AG09319 (cell line): ENCODE measurements at regions not wholly inside any gene's neighbourhood (a gene's known extent, or its start where the extent isn't known, plus 50 kb on each side); places are given as distances from the start of the nearest gene placed in this dataset.

Experiments
- DNase-seq: peaks from one replicate; pipeline ENCODE4 v3.0.0-alpha.2; 2010; ENCODE audit warnings: low read depth; ENCODE audit errors: extremely low read depth
- TF ChIP-seq, protein P1 (sequence below): IDR thresholded peaks from 2 replicates; pipeline ENCODE4 v1.5.1; 2011; ENCODE audit warnings: low read depth, mild to moderate bottlenecking, inconsistent platforms, low read length, moderate library complexity

DNA sequence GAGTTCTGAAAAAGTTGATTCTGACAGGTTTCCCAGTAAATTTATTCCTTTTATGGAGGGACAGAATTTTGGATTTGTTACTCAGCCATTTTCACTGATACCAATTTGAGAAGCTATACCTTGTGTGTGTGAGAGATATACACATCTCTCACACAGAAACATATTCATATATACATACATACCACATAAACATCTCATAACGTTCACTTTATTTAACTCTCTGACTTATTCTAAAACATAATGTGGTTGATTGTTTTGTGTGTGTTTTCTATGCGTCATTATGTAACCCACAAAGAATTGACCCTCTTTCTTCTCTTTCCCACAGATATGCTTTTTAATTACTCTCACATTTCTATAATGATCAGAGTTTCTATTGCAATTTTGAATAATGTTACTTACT, 570.8 kb upstream of the TLE4 start:
- no peak for DNase-seq
- TF ChIP-seq, protein P1, sequence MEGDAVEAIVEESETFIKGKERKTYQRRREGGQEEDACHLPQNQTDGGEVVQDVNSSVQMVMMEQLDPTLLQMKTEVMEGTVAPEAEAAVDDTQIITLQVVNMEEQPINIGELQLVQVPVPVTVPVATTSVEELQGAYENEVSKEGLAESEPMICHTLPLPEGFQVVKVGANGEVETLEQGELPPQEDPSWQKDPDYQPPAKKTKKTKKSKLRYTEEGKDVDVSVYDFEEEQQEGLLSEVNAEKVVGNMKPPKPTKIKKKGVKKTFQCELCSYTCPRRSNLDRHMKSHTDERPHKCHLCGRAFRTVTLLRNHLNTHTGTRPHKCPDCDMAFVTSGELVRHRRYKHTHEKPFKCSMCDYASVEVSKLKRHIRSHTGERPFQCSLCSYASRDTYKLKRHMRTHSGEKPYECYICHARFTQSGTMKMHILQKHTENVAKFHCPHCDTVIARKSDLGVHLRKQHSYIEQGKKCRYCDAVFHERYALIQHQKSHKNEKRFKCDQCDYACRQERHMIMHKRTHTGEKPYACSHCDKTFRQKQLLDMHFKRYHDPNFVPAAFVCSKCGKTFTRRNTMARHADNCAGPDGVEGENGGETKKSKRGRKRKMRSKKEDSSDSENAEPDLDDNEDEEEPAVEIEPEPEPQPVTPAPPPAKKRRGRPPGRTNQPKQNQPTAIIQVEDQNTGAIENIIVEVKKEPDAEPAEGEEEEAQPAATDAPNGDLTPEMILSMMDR = no peak

DNA sequence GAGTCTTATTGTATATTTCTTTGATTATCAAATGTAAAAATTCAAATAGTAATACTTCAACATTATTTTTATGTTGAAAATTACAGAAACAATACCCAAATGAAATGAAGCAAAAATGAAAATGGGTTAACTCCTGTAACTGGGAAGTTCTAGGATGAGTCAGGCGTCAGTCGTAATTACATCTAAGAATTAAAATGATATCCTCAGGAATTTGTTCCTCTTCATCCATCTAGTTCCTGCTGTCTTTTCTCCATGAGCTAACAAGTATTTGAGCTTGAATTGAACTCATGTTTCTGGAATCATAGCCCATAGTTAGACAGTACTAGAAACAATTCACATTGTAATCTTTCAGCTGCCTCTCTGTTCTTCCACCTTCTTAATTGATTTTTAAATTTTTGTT, 568.3 kb upstream of the TLE4 start:
- TF ChIP-seq, protein P1 = no peak
- DNase-seq = no peak

DNA sequence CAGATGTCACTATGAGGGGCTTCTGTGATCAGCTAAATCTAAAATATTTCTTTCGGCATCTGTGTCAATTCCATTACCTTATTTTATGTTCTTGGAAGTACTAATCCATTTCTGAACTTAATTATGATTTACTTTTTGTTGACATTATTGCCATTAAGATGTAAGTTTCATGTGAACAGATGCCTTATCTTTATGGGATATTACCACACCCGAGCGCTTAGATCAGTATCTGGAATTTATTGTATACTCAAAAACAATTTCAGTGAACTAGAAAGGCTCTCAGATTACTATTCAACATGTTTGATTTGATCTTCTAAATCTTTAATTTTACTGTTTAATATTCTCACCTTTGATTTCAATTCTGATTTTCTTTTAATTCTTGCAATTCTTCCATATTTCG, 567.7 kb upstream of the TLE4 start:
- TF ChIP-seq, protein P1 = no peak

DNA sequence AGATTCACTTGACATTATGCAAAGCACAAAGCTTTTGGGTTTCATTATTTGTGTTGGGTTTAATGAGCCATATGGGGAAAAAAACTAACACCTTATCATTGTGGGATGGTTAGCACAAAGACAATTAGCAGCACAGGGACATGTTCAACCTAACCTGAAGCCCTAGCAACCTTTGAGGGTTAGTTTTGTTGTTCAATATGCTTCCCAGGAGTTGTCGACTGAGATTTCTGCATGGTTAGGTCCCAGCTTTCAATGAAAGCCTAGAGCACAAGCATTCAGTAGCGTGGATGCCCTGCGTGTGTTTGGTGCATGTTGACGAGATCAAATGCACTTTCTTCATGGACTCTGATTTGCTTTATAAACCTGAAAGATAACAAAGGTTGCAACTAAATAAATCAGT, 565.2 kb upstream of the TLE4 start:
- TF ChIP-seq, protein P1 = no peak
- no peak for DNase-seq

More for the DNA sequence above, 567.7 kb upstream of the TLE4 start:
- DNase-seq = no peak

DNA sequence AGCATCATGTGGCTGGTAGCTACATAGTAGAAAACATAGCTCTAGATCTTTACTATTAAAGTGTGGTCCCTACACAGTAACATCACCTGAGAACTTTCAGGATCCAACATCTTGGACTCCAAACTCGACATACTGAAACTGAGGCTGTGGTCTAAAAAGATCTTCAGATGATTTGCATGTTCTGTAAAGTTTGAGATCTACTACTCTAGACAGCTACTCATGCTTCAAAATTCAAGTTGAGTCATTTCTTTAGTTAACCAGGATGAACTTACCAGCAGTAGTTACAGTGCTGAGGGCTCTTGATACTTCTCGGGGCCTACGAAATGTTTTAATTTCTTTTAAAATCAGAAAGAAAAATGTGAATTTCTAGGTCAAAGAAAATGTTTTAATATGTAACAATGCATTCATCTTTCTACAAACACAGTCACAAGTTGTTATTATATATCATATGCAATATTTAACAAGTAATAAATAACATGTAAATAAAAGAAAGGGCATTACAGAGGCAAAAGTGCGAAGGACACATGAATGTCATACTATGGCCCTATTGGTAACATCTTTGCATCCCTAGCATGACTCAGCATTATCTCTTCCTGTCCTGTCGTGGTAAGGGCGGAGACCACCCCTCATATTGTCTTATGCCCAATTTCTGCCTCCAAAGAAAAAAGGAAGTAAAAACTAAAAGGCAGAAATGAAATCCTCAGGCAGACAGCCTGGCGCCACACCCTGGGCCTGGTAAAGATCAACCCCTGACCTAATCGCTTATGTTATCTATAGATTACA, 563.9 kb upstream of the TLE4 start:
- no peak for DNase-seq
- TF ChIP-seq, protein P1 = no peak

DNA sequence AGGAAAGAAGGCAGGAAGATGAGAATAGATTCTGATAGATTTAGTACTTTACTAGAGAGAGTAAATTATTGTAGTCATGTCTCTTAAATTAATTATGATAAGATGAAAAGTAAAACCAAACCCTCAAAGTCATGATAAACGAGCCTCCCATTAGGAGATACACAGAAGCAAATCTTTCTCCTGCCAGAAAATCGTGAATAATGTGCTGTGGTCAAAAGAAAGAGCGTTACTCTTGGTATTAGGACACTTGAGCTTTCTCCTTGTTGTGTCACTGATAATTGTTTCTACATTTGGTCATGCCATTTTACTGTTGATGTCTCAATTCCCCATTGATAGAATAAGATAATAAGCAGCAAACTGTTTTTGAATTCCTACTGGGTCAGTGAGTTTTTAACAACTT, 562.8 kb upstream of the TLE4 start:
- TF ChIP-seq, protein P1 = no peak

DNA sequence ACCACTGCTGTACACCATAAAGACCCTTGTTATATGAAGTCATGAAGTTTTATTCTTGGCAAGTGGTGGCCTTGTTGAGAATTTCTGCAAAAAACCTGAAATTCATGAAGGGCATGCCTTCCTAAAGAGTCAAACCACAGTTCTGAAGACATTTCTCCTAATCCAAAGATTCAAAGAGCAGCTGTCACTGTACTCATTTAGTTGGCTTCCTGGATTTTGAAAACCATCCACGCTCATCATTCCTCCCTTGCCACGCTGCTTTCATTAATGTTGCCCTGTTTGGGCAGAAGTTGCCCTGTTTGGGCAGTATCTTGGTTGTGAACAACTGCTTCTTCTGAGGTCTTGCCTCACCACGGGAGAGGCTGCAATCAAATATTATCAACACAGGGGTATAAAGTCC, 560.3 kb upstream of the TLE4 start:
- DNase-seq = no peak
- TF ChIP-seq, protein P1 = no peak

More for the DNA sequence above, 562.8 kb upstream of the TLE4 start:
- no peak for DNase-seq
